SU-DHL-6 (cell line): ENCODE measurements at regions not wholly inside any gene's neighbourhood (a gene's known extent, or its start where the extent isn't known, plus 50 kb on each side); places are given as distances from the start of the nearest gene placed in this dataset.

Experiments used
- EZH2phosphoT487 ChIP-seq: fragments of 200-600 bp; sonication (generic), shearing (Covaris generic); conservative IDR thresholded peaks from 2 replicates; pipeline ENCODE4 v1.6.1; 2018; ENCODE audit warnings: mild to moderate bottlenecking, antibody characterized with exemption, low read length, moderate library complexity, mixed read lengths
- TF ChIP-seq, protein P1 (sequence below): fragments of 200-600 bp; sonication (generic); IDR thresholded peaks from one replicate; pipeline ENCODE4 v1.5.1; 2017; ENCODE audit warnings: antibody characterized with exemption, mild to moderate bottlenecking, low read length, moderate library complexity; ENCODE audit not compliant: insufficient read depth, poor library complexity, severe bottlenecking

GRCh38 chr3:178203650-178204049 lies 332.6 kb upstream of the KCNMB2 start:
- TF ChIP-seq, protein P1, sequence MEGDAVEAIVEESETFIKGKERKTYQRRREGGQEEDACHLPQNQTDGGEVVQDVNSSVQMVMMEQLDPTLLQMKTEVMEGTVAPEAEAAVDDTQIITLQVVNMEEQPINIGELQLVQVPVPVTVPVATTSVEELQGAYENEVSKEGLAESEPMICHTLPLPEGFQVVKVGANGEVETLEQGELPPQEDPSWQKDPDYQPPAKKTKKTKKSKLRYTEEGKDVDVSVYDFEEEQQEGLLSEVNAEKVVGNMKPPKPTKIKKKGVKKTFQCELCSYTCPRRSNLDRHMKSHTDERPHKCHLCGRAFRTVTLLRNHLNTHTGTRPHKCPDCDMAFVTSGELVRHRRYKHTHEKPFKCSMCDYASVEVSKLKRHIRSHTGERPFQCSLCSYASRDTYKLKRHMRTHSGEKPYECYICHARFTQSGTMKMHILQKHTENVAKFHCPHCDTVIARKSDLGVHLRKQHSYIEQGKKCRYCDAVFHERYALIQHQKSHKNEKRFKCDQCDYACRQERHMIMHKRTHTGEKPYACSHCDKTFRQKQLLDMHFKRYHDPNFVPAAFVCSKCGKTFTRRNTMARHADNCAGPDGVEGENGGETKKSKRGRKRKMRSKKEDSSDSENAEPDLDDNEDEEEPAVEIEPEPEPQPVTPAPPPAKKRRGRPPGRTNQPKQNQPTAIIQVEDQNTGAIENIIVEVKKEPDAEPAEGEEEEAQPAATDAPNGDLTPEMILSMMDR: no peak
- no peak for TF ChIP-seq EZH2phosphoT487
